AG04450 (cell line): ENCODE measurements at regions not wholly inside any gene's neighbourhood (a gene's known extent, or its start where the extent isn't known, plus 50 kb on each side); places are given as distances from the start of the nearest gene placed in this dataset.

Experiments
- CTCF ChIA-PET: fragments of 300-600, 350-600 bp; formaldehyde crosslinking; extraction: SDS; loops from one replicate; lab custom pipeline; 2022; ENCODE audit warnings: antibody characterized with exemption, inconsistent platforms; lab: Charles Lee
- POLR2A ChIA-PET: fragments of 350-600 bp; formaldehyde crosslinking; extraction: SDS; loops from one replicate; lab custom pipeline; 2021; ENCODE audit warnings: antibody characterized with exemption, inconsistent platforms; lab: Yijun Ruan, JAX
- DNase-seq: peaks from one replicate; pipeline ENCODE4 v3.0.0-alpha.2; 2011; ENCODE audit warnings: low read depth, low spot score
- H3K27ac ChIP-seq: one replicate; pipeline ENCODE4 v1.5.1; 2012; ENCODE audit warnings: low read depth, low read length, control low read depth
- H3K27me3 ChIP-seq: one replicate; pipeline ENCODE4 v1.6.0; 2012; ENCODE audit warnings: low read length; ENCODE audit not compliant: control insufficient read depth, insufficient read depth
- H3K4me3 ChIP-seq: 2 replicates; pipeline ENCODE4 v1.5.1; 2011; ENCODE audit warnings: mild to moderate bottlenecking, low read depth, low read length, control low read depth
- H3K9me3 ChIP-seq: 2 replicates; pipeline ENCODE4 v1.5.1; 2012; ENCODE audit warnings: low read length; ENCODE audit not compliant: control insufficient read depth, insufficient read depth
- TF ChIP-seq, protein P1 (sequence below): IDR thresholded peaks from 2 replicates; pipeline ENCODE4 v1.5.1; 2011; ENCODE audit warnings: low read depth, low read length, control low read depth, inconsistent platforms

- H3K9me3 ChIP-seq, result no peaks in the 10 kb centered on the region
- DNase-seq, result no peak
- H3K4me3 ChIP-seq, result no peak overlapping the region
- TF ChIP-seq, protein P1, sequence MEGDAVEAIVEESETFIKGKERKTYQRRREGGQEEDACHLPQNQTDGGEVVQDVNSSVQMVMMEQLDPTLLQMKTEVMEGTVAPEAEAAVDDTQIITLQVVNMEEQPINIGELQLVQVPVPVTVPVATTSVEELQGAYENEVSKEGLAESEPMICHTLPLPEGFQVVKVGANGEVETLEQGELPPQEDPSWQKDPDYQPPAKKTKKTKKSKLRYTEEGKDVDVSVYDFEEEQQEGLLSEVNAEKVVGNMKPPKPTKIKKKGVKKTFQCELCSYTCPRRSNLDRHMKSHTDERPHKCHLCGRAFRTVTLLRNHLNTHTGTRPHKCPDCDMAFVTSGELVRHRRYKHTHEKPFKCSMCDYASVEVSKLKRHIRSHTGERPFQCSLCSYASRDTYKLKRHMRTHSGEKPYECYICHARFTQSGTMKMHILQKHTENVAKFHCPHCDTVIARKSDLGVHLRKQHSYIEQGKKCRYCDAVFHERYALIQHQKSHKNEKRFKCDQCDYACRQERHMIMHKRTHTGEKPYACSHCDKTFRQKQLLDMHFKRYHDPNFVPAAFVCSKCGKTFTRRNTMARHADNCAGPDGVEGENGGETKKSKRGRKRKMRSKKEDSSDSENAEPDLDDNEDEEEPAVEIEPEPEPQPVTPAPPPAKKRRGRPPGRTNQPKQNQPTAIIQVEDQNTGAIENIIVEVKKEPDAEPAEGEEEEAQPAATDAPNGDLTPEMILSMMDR, result no peak
- ChIA-PET POLR2A (interaction anchor here (0.6 to 1.7 kb wide), 2 partner anchors 91 to 197 kb away, joined by 4 to 12 read pairs; partner anchors contain the start of gene WLS), CTCF (interaction anchor here (0.5 to 2.8 kb wide), 7 partner anchors 10 to 423 kb away, joined by 3 to 18 read pairs (median 5); no protein-coding TSS in a partner anchor)
- H3K27me3 ChIP-seq, result no peaks in the 10 kb centered on the region
- H3K27ac ChIP-seq, result peak overlapping the region; percentile 43
Measured at GRCh38 chr1:68322837-68323687, 90.7 kb upstream of the WLS start.

DNA sequence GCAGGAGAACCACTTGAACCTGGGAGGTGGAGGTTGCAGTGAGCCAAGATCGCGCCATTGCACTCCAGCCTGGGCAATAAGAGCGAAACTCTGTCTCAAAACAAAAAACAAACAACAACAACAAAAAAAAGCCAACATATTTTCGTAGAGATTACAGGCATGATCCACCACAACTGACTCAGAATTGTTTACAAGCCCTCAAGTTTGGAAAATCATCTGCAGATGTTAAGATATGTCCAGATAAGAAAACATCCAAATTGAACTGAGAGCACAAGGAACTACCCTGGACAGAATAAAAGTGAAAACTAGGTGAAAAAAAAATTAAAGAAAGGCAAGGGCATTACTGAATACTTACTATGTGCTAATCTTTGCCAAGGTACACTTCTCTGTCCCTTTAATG lies 89.8 kb upstream of the WLS start:
- Histone ChIP-seq H3K4me3 (no peak overlapping the region), H3K27ac (no peak overlapping the region), H3K27me3 (no peaks in the 10 kb centered on the region), H3K9me3 (no peaks in the 10 kb centered on the region; the same call in 1 of the 2 replicates)
- ChIA-PET POLR2A (interaction anchor here (1.7 kb wide), 1 partner anchor 90 kb away, joined by 12 read pairs; the partner anchor contains the start of gene WLS), CTCF (interaction anchor here (0.6 to 3.2 kb wide), 19 partner anchors 9 to 207 kb away, joined by 3 to 115 read pairs (median 5); no protein-coding TSS in a partner anchor)
- DNase-seq, result no peak
- TF ChIP-seq, protein P1, result no peak

GRCh38 chr1:68321084-68321685 lies 88.9 kb upstream of the WLS start:
- Histone ChIP-seq H3K9me3 (no peaks in the 10 kb centered on the region; the same call in 1 of the 2 replicates), H3K27ac (no peak overlapping the region), H3K27me3 (no peaks in the 10 kb centered on the region), H3K4me3 (no peak overlapping the region)
- ChIA-PET POLR2A (interaction anchor here (0.7 to 1.0 kb wide), 2 partner anchors 10 to 113 kb away, joined by 4 to 6 read pairs; no protein-coding TSS in a partner anchor), CTCF (interaction anchor here (0.5 to 3.2 kb wide), 45 partner anchors 8 to 580 kb away, joined by 3 to 115 read pairs (median 5); no protein-coding TSS in a partner anchor)
- DNase-seq, result no peak
- TF ChIP-seq, protein P1, result peak; percentile 88

DNA sequence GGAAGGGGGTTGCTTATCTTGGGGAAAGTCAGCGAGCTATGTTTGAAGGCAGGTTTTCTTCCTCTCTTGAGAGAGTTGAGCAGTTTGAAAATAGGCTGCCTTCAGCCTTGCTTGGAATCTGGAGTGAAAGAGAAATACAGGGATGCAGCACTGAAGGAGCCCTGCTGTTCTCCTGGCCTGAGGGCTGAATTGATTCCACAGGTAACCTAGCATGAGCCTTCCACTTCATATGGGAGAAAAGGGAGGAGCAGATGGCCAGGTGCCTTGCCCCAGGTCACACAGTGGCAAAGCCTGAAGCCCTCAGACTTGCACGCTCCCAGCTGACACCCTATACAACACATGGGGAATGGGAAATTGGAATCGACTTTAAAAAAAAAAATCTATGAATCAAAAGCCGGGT lies 88.0 kb upstream of the WLS start:
- Histone ChIP-seq H3K27ac (no peak overlapping the region), H3K27me3 (no peaks in the 10 kb centered on the region), H3K9me3 (no peaks in the 10 kb centered on the region; the same call in 1 of the 2 replicates), H3K4me3 (no peak overlapping the region)
- ChIA-PET POLR2A (no interaction called here), CTCF (interaction anchor here (0.8 to 3.2 kb wide), 33 partner anchors 9 to 555 kb away, joined by 3 to 115 read pairs (median 6); no protein-coding TSS in a partner anchor)
- TF ChIP-seq, protein P1, result no peak
- DNase-seq, result no peak
